H7 (cell line): ENCODE measurements at regions not wholly inside any gene's neighbourhood (a gene's known extent, or its start where the extent isn't known, plus 50 kb on each side); places are given as distances from the start of the nearest gene placed in this dataset.

Source experiments
- DNase-seq: peaks from one replicate; pipeline ENCODE4 v3.0.0; 2012
- H3K27me3 ChIP-seq: 2 replicates; pipeline ENCODE4 v1.6.0; 2011; ENCODE audit warnings: mild to moderate bottlenecking, low read length; ENCODE audit not compliant: control insufficient read depth, insufficient read depth
- H3K36me3 ChIP-seq: replicated peaks from 2 replicates; pipeline ENCODE4 v1.5.1; 2011; ENCODE audit warnings: low read length; ENCODE audit not compliant: control insufficient read depth, insufficient read depth
- H3K4me3 ChIP-seq: 2 replicates; pipeline ENCODE4 v1.5.1; 2011; ENCODE audit warnings: low read depth, mild to moderate bottlenecking, control low read depth, low read length, moderate library complexity; ENCODE audit not compliant: insufficient read depth

- Histone ChIP-seq H3K36me3 (no peaks in the 10 kb centered on the region), H3K4me3 (no peak overlapping the region), H3K27me3 (no peaks in the 10 kb centered on the region)
- DNase-seq = no peak
Observed at GRCh38 chr20:19847383-19847782, 89.3 kb downstream of the RIN2 start.

- DNase-seq = no peak
- H3K27me3 ChIP-seq = no peaks in the 10 kb centered on the region
- H3K4me3 ChIP-seq = no peak overlapping the region
- H3K36me3 ChIP-seq = no peaks in the 10 kb centered on the region
Observed at GRCh38 chr20:19849341-19850197, 91.5 kb downstream of the RIN2 start.

GRCh38 chr20:19850198-19850533 is 92.1 kb downstream of the RIN2 start:
- Histone ChIP-seq H3K36me3 (no peaks in the 10 kb centered on the region), H3K4me3 (no peak overlapping the region), H3K27me3 (no peaks in the 10 kb centered on the region)
- DNase-seq = no peak

GRCh38 chr20:19851861-19852260 is 93.8 kb downstream of the RIN2 start:
- Histone ChIP-seq H3K4me3 (no peak overlapping the region), H3K27me3 (no peaks in the 10 kb centered on the region), H3K36me3 (no peaks in the 10 kb centered on the region)
- no peak for DNase-seq

GRCh38 chr20:19855416-19855815 is 97.4 kb downstream of the RIN2 start:
- DNase-seq = no peak
- no peaks in the 10 kb centered on the region for H3K36me3 ChIP-seq
- no peaks in the 10 kb centered on the region for H3K27me3 ChIP-seq
- H3K4me3 ChIP-seq = no peak overlapping the region

- no peaks in the 10 kb centered on the region for H3K27me3 ChIP-seq
- H3K4me3 ChIP-seq = no peak overlapping the region
- DNase-seq = no peak
- no peaks in the 10 kb centered on the region for H3K36me3 ChIP-seq
Observed at GRCh38 chr20:19858466-19859371, 100.7 kb downstream of the RIN2 start.

- Histone ChIP-seq H3K27me3 (no peaks in the 10 kb centered on the region), H3K36me3 (no peaks in the 10 kb centered on the region), H3K4me3 (no peak overlapping the region)
- DNase-seq = no peak
Observed at GRCh38 chr20:19859444-19859843, 101.4 kb downstream of the RIN2 start.

- H3K4me3 ChIP-seq = no peak overlapping the region
- DNase-seq = no peak
- no peaks in the 10 kb centered on the region for H3K27me3 ChIP-seq
- no peaks in the 10 kb centered on the region for H3K36me3 ChIP-seq
Observed at GRCh38 chr20:19860737-19861136, 102.7 kb downstream of the RIN2 start.

- H3K4me3 ChIP-seq = no peak overlapping the region
- no peaks in the 10 kb centered on the region for H3K36me3 ChIP-seq
- no peaks in the 10 kb centered on the region for H3K27me3 ChIP-seq
- DNase-seq = no peak
Observed at GRCh38 chr20:19861147-19861759, 103.2 kb downstream of the RIN2 start.

GRCh38 chr20:19864130-19864529 is 106.1 kb downstream of the RIN2 start:
- Histone ChIP-seq H3K36me3 (no peaks in the 10 kb centered on the region), H3K4me3 (no peak overlapping the region), H3K27me3 (no peaks in the 10 kb centered on the region)
- no peak for DNase-seq

GRCh38 chr20:19866070-19866469 is 108.0 kb downstream of the RIN2 start:
- Histone ChIP-seq H3K36me3 (no peaks in the 10 kb centered on the region), H3K27me3 (no peaks in the 10 kb centered on the region)
- no peak for DNase-seq

GRCh38 chr20:19867074-19867473 is 109.0 kb downstream of the RIN2 start:
- H3K36me3 ChIP-seq = no peaks in the 10 kb centered on the region
- no peak for DNase-seq
- no peak overlapping the region for H3K4me3 ChIP-seq
- no peaks in the 10 kb centered on the region for H3K27me3 ChIP-seq

More at GRCh38 chr20:19866070-19866469, 108.0 kb downstream of the RIN2 start:
- no peak overlapping the region for H3K4me3 ChIP-seq

- DNase-seq = no peak
- Histone ChIP-seq H3K36me3 (no peaks in the 10 kb centered on the region), H3K27me3 (no peaks in the 10 kb centered on the region), H3K4me3 (no peak overlapping the region)
Observed at GRCh38 chr20:19867940-19868371, 109.9 kb downstream of the RIN2 start.

- no peak overlapping the region for H3K4me3 ChIP-seq
- no peak for DNase-seq
- no peaks in the 10 kb centered on the region for H3K36me3 ChIP-seq
- H3K27me3 ChIP-seq = no peaks in the 10 kb centered on the region
Observed at GRCh38 chr20:19868441-19868840, 110.4 kb downstream of the RIN2 start.

- Histone ChIP-seq H3K36me3 (no peaks in the 10 kb centered on the region), H3K27me3 (no peaks in the 10 kb centered on the region), H3K4me3 (no peak overlapping the region)
- DNase-seq = no peak
Observed at GRCh38 chr20:19872001-19872400, 113.9 kb downstream of the RIN2 start.
